ENCODE measurements at regions not wholly inside any gene's neighbourhood (a gene's known extent, or its start where the extent isn't known, plus 50 kb on each side); places are given as distances from the start of the nearest gene placed in this dataset.

- TF ChIP-seq CTCF (conservative IDR thresholded peaks at IDR 0.05) (no peak), EZH2 (IDR thresholded peaks at IDR 0.05; ENCODE audit: low read depth) (no peak)
These were observed 202.0 kb upstream of the GMDS start for GRCh38 chr6:2447318-2447920.
